GM12878 (cell line): ENCODE measurements at regions not wholly inside any gene's neighbourhood (a gene's known extent, or its start where the extent isn't known, plus 50 kb on each side); places are given as distances from the start of the nearest gene placed in this dataset.

Experiments used
- ATAC-seq: fragments of 200-7000 bp; cut with Tn5 transposase; 3 replicates; pipeline ENCODE4 v1.9.1; 2020; ENCODE audit warnings: mild to moderate bottlenecking, moderate library complexity
- BruUV-seq: library from RNA; stranded (reverse); fragments of 400-500 nt; replicated peaks from 2 replicates; lab custom pipeline; 2021; lab: Mats Ljungman, UMichigan
- CTCF ChIA-PET: fragments of 300-600 bp; sonication (Branson Sonifier 250); formaldehyde crosslinking; extraction: SDS; loops from one replicate; lab custom pipeline; 2021; ENCODE audit warnings: inconsistent platforms; lab: Yijun Ruan, JAX
- POLR2A ChIA-PET: fragments of 350-600 bp; formaldehyde crosslinking; extraction: SDS; loops from one replicate; lab custom pipeline; 2021; ENCODE audit warnings: inconsistent platforms; lab: Charles Lee
- RAD21 ChIA-PET: fragments of 300-600 bp; sonication (Branson Sonifier 250); formaldehyde crosslinking; loops from one replicate; lab custom pipeline; 2023; ENCODE audit warnings: antibody characterized with exemption; ENCODE audit not compliant: unreplicated experiment; lab: Charles Lee
- SMC1A ChIA-PET: fragments of 300-600 bp; sonication (Branson Sonifier 250); formaldehyde crosslinking; loops from one replicate; lab custom pipeline; 2023; ENCODE audit not compliant: unreplicated experiment, uncharacterized antibody; lab: Charles Lee
- DNase-seq: peaks from one replicate; pipeline ENCODE4 v3.0.0-alpha.2; 2011; ENCODE audit warnings: low read depth, low spot score
- FAIRE-seq: peaks from 3 replicates; lab custom pipeline; 2011; peaks lifted over from hg19 to GRCh38; lab: Jason Lieb, UNC
- H2AFZ ChIP-seq: 2 replicates; pipeline ENCODE4 v1.6.0; 2011; ENCODE audit warnings: low read depth, low read length, control low read depth; ENCODE audit not compliant: control insufficient read depth
- H3K27ac ChIP-seq: 2 replicates; pipeline ENCODE4 v1.5.1; 2011; ENCODE audit warnings: control low read depth; ENCODE audit not compliant: control insufficient read depth, insufficient read depth
- H3K27me3 ChIP-seq, 2 experiments: replicated peaks in 1 of 2; 2 replicates each; pipeline versions ENCODE4 v1.6.0 to v1.6.1; 2011; ENCODE audit warnings: low read length in 1 of 2; ENCODE audit not compliant: control insufficient read depth in 2 of 2, insufficient read depth in 2 of 2
- H3K36me3 ChIP-seq, 2 experiments: 2 replicates each; pipeline ENCODE4 v1.5.1; 2011; ENCODE audit warnings: low read length in 1 of 2; ENCODE audit not compliant: control insufficient read depth in 2 of 2, insufficient read depth in 2 of 2
- H3K4me1 ChIP-seq: 2 replicates; pipeline ENCODE4 v1.6.1; 2011; ENCODE audit warnings: mild to moderate bottlenecking, low read length, moderate library complexity, mixed read lengths; ENCODE audit not compliant: control insufficient read depth, insufficient read depth
- H3K4me2 ChIP-seq: 2 replicates; pipeline ENCODE4 v1.6.0; 2011; ENCODE audit warnings: control low read depth; ENCODE audit not compliant: control insufficient read depth, insufficient read depth
- H3K4me3 ChIP-seq: fragments of 200-600 bp; sonication (generic); 2 replicates; pipeline ENCODE4 v1.5.1; 2016
- H3K79me2 ChIP-seq: 2 replicates; pipeline ENCODE4 v1.6.0; 2011; ENCODE audit warnings: low read length; ENCODE audit not compliant: control insufficient read depth, insufficient read depth
- H3K9ac ChIP-seq: 2 replicates; pipeline ENCODE4 v1.8.0; 2011; ENCODE audit warnings: low read length, control low read depth, mixed read lengths; ENCODE audit not compliant: control insufficient read depth, insufficient read depth
- H3K9me3 ChIP-seq: replicated peaks from 3 replicates; pipeline ENCODE4 v1.5.1; 2011; ENCODE audit warnings: mild to moderate bottlenecking, low read length; ENCODE audit not compliant: control insufficient read depth, insufficient read depth
- H4K20me1 ChIP-seq: 2 replicates; pipeline ENCODE4 v1.6.0; 2011; ENCODE audit not compliant: control insufficient read depth, insufficient read depth
- BCL11A ChIP-seq: IDR thresholded peaks from 2 replicates; pipeline ENCODE4 v1.6.1; 2011; ENCODE audit warnings: low read depth, low read length
- BMI1 ChIP-seq: fragments of 450-650 bp; IDR thresholded peaks from 2 replicates; pipeline ENCODE4 v1.6.1; 2016; ENCODE audit warnings: mild to moderate bottlenecking, moderate library complexity, borderline replicate concordance
- CBX3 ChIP-seq: fragments of 200-600 bp; sonication (generic); IDR thresholded peaks from 2 replicates; pipeline ENCODE4 v1.6.1; 2016; ENCODE audit warnings: low read depth, borderline replicate concordance
- CEBPB ChIP-seq, 2 experiments: fragments of 150-350 bp in 1 of 2; IDR thresholded peaks; 2 replicates each; pipeline ENCODE4 v1.6.1; 2012 to 2014; ENCODE audit warnings: low read depth in 2 of 2, low read length in 2 of 2, borderline replicate concordance in 1 of 2, inconsistent platforms in 1 of 2
- EGR1 ChIP-seq, 2 experiments: IDR thresholded peaks; 1 replicate in 1 of 2; 2 replicates in 1 of 2; pipeline ENCODE4 v1.6.1; 2011 to 2012; ENCODE audit warnings: low read depth in 2 of 2, low read length in 2 of 2, borderline replicate concordance in 1 of 2, mild to moderate bottlenecking in 1 of 2, moderate library complexity in 1 of 2
- ETV6 ChIP-seq, 2 experiments: fragments of 450-650 bp in 1 of 2; IDR thresholded peaks in 1 of 2; conservative IDR thresholded peaks in 1 of 2; 2 replicates each; pipeline ENCODE4 v1.6.1; 2014; ENCODE audit warnings: antibody characterized with exemption in 1 of 2, borderline replicate concordance in 1 of 2, low read depth in 1 of 2, mild to moderate bottlenecking in 1 of 2, moderate library complexity in 1 of 2
- MXI1 ChIP-seq: fragments of 150-350 bp; IDR thresholded peaks from 2 replicates; pipeline ENCODE4 v1.6.1; 2011; ENCODE audit warnings: low read depth, mild to moderate bottlenecking, inconsistent platforms, low read length, improper control_type of control experiment
- NFXL1 ChIP-seq: fragments of 450-650 bp; IDR thresholded peaks from 2 replicates; pipeline ENCODE4 v1.6.1; 2017; ENCODE audit warnings: antibody characterized with exemption, mild to moderate bottlenecking, borderline replicate concordance
- PML ChIP-seq: IDR thresholded peaks from 2 replicates; pipeline ENCODE4 v1.6.1; 2012; ENCODE audit warnings: low read length, inconsistent platforms
- RAD21 ChIP-seq: IDR thresholded peaks from 2 replicates; pipeline ENCODE4 v1.6.1; 2011; ENCODE audit warnings: mild to moderate bottlenecking, low read depth, low read length, moderate library complexity; ENCODE audit not compliant: insufficient read depth
- RELA ChIP-seq: fragments of 450-650 bp; IDR thresholded peaks from 2 replicates; pipeline ENCODE4 v1.8.0; 2014; ENCODE audit warnings: borderline replicate concordance; ENCODE audit not compliant: partially characterized antibody
- SIX5 ChIP-seq: IDR thresholded peaks from 2 replicates; pipeline ENCODE4 v1.6.1; 2011; ENCODE audit warnings: mild to moderate bottlenecking, low read depth, low read length, moderate library complexity; ENCODE audit not compliant: severe bottlenecking
- SUPT20H ChIP-seq: IDR thresholded peaks from 2 replicates; pipeline ENCODE4 v1.6.1; 2011; ENCODE audit warnings: low read depth, mild to moderate bottlenecking, low read length, moderate library complexity, borderline replicate concordance; ENCODE audit not compliant: control insufficient read depth
- ZNF207 ChIP-seq: fragments of 450-650 bp; IDR thresholded peaks from 2 replicates; pipeline ENCODE4 v1.6.1; 2014; ENCODE audit warnings: antibody characterized with exemption, mild to moderate bottlenecking, borderline replicate concordance
- WGBS: methylation state at CpG from one replicate; pipeline ENCODE4 v1.1.6; 2016; ENCODE audit warnings: low lambda C conversion rate; ENCODE audit not compliant: insufficient replicate concordance, insufficient coverage; ENCODE audit errors: missing lambda C conversion rate; 5-methylcytosine and 5-hydroxymethylcytosine counted together
- in situ Hi-C: fragments of 300-500 bp; cut with MboI; formaldehyde crosslinking; loops from 9 replicates; pipeline ENCODE4 v1.14.3; 2018; ENCODE audit warnings: mixed read lengths
- intact Hi-C: fragments of 100-400 bp; cut with micrococcal nuclease; formaldehyde crosslinking; loops from one replicate; pipeline ENCODE4 v1.14.2; 2022; ENCODE audit not compliant: unreplicated experiment
- TF ChIP-seq, protein P1 (sequence below): IDR thresholded peaks from 2 replicates; pipeline ENCODE4 v1.6.1; 2012; ENCODE audit warnings: mild to moderate bottlenecking, low read depth, low read length
- TF ChIP-seq, protein P2 (sequence below): fragments of 450-650 bp; IDR thresholded peaks from 2 replicates; pipeline ENCODE4 v1.6.1; 2014; ENCODE audit warnings: mild to moderate bottlenecking
- TF ChIP-seq, protein P3 (sequence below): IDR thresholded peaks from 2 replicates; pipeline ENCODE4 v1.6.1; 2011; ENCODE audit warnings: low read depth, low read length, improper control_type of control experiment, borderline replicate concordance

DNA sequence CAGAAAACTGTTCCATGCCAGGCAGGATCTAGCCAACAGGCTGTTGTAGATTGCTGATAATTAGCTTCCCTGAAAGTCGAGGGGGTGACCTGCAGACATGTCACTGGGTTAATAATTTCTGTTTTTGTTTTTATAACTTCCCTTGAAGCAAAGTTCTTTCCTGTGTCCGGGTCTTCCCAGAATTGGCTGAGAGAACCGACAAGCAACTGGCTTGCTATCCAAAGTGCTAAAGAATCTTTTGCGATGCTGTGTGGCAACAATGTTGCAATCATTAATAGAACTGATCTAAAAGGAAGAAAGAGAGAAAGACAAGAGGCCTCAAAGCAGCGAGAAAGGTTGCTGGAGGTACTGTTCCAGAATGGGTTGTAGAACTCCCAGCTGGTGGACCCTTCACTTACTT, 132.1 kb upstream of the DPP6 start (continued):
- no peak for TF ChIP-seq CBX3
- no peak for TF ChIP-seq CEBPB (IDR thresholded peaks at IDR 0.05; ENCODE audit: borderline replicate concordance in 1 of 2, low read depth in 2 of 2, low read length in 2 of 2)

DNA sequence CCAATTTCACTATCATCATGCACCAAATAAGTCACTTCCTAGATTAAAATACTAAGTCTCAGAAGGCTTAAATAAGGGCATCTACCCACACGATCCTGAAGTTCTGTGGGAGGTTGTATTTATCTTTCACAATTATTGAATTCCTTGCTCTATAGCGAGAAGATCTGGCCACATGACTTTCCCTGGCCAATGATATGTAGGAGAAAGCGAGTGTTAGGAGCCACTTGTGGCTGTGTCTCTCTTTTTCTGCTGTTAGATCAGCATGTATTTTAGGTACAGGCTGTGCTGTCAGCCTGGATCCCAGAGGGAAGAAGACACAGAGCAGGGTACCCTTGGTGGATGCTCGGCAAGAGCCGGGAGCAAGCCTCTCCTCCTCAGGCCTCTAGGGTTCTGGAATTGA, 131.3 kb upstream of the DPP6 start:
- DNase-seq: no peak
- RAD21 ChIA-PET: no interaction called here
- ATAC-seq: no peak
- no peaks in the 10 kb centered on the region for H3K36me3 ChIP-seq
- in situ Hi-C loops: no loop called here
- no peaks in the 10 kb centered on the region for H3K9me3 ChIP-seq
- no peak for TF ChIP-seq RELA
- TF ChIP-seq ZNF207: no peak
- no peak for TF ChIP-seq PML
- TF ChIP-seq, protein P1, sequence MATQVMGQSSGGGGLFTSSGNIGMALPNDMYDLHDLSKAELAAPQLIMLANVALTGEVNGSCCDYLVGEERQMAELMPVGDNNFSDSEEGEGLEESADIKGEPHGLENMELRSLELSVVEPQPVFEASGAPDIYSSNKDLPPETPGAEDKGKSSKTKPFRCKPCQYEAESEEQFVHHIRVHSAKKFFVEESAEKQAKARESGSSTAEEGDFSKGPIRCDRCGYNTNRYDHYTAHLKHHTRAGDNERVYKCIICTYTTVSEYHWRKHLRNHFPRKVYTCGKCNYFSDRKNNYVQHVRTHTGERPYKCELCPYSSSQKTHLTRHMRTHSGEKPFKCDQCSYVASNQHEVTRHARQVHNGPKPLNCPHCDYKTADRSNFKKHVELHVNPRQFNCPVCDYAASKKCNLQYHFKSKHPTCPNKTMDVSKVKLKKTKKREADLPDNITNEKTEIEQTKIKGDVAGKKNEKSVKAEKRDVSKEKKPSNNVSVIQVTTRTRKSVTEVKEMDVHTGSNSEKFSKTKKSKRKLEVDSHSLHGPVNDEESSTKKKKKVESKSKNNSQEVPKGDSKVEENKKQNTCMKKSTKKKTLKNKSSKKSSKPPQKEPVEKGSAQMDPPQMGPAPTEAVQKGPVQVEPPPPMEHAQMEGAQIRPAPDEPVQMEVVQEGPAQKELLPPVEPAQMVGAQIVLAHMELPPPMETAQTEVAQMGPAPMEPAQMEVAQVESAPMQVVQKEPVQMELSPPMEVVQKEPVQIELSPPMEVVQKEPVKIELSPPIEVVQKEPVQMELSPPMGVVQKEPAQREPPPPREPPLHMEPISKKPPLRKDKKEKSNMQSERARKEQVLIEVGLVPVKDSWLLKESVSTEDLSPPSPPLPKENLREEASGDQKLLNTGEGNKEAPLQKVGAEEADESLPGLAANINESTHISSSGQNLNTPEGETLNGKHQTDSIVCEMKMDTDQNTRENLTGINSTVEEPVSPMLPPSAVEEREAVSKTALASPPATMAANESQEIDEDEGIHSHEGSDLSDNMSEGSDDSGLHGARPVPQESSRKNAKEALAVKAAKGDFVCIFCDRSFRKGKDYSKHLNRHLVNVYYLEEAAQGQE: no peak
- TF ChIP-seq BMI1: no peak
- TF ChIP-seq SUPT20H: no peak
- TF ChIP-seq SIX5: no peak
- TF ChIP-seq MXI1: no peak
- TF ChIP-seq, protein P2, sequence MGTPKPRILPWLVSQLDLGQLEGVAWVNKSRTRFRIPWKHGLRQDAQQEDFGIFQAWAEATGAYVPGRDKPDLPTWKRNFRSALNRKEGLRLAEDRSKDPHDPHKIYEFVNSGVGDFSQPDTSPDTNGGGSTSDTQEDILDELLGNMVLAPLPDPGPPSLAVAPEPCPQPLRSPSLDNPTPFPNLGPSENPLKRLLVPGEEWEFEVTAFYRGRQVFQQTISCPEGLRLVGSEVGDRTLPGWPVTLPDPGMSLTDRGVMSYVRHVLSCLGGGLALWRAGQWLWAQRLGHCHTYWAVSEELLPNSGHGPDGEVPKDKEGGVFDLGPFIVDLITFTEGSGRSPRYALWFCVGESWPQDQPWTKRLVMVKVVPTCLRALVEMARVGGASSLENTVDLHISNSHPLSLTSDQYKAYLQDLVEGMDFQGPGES: no peak
- TF ChIP-seq NFXL1: no peak
- no peak for TF ChIP-seq BCL11A
- TF ChIP-seq, protein P3, sequence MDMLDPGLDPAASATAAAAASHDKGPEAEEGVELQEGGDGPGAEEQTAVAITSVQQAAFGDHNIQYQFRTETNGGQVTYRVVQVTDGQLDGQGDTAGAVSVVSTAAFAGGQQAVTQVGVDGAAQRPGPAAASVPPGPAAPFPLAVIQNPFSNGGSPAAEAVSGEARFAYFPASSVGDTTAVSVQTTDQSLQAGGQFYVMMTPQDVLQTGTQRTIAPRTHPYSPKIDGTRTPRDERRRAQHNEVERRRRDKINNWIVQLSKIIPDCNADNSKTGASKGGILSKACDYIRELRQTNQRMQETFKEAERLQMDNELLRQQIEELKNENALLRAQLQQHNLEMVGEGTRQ: no peak
- TF ChIP-seq ETV6 (conservative IDR thresholded peaks at IDR 0.05 in 1 of 2, IDR thresholded peaks at IDR 0.05 in 1 of 2; ENCODE audit: borderline replicate concordance in 1 of 2, low read depth in 1 of 2): no peak
- no peak for TF ChIP-seq EGR1 (IDR thresholded peaks at IDR 0.05; ENCODE audit: borderline replicate concordance in 1 of 2, low read depth in 2 of 2, low read length in 2 of 2)
- no peak for TF ChIP-seq RAD21
- TF ChIP-seq, all 136 proteins: peak for 0
- Histone ChIP-seq H2AFZ (no peak overlapping the region), H3K4me2 (no peak overlapping the region), H3K4me1 (no peaks in the 10 kb centered on the region), H3K79me2 (no peaks in the 10 kb centered on the region), H4K20me1 (no peaks in the 10 kb centered on the region), H3K27me3 (no peaks in the 10 kb centered on the region), H3K27ac (no peak overlapping the region), H3K4me3 (no peak overlapping the region), H3K9ac (no peak overlapping the region)
- intact Hi-C loops: no loop called here
- ChIA-PET SMC1A (no interaction called here), POLR2A (no interaction called here), CTCF (no interaction called here)
- WGBS: 12% methylated on average over 5 of the region's 5 CpGs
- BruUV-seq: no TSS peak
- no peak for FAIRE-seq
